Esophagus squamous epithelium (tissue), 4 donors: ENCODE measurements at regions not wholly inside any gene's neighbourhood (a gene's known extent, or its start where the extent isn't known, plus 50 kb on each side); places are given as distances from the start of the nearest gene placed in this dataset.

Experiments used
- POLR2A ChIP-seq, 4 donors: fragments of 450-650 bp; IDR thresholded peaks; one replicate each; pipeline ENCODE4 v1.6.1; 2017; ENCODE audit warnings: antibody characterized with exemption in 4 of 4, mild to moderate bottlenecking in 4 of 4, moderate library complexity in 3 of 4
- TF ChIP-seq, protein P1 (sequence below), 6 experiments: fragments of 450-650 bp in 4 of 6; fragments of 200-600 bp in 2 of 6; sonication (generic) in 2 of 6; IDR thresholded peaks; one replicate each; pipeline ENCODE4 v1.5.1; 2016 to 2019; ENCODE audit warnings: antibody characterized with exemption in 6 of 6, mild to moderate bottlenecking in 4 of 6, moderate library complexity in 4 of 6

DNA sequence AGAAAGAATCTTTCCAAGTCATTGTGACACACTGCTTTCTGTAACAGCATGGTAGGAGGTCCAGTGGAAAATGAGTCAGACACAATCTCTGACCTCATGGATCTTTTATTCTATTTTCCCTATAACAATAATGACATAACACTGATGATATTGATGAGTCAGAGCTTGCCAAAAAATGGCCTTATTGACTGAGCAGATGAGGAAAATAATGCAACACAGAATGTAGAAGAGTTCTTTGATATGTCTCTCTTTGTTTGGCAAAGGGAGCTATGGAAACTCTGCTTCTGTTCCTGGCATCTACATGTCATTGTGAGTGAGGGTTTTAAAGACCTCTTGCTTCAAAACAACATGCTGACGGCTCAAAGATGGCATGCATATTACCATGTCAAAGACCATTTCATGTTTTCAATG is 443.1 kb upstream of the ZNF608 start:
- TF ChIP-seq, protein P1, sequence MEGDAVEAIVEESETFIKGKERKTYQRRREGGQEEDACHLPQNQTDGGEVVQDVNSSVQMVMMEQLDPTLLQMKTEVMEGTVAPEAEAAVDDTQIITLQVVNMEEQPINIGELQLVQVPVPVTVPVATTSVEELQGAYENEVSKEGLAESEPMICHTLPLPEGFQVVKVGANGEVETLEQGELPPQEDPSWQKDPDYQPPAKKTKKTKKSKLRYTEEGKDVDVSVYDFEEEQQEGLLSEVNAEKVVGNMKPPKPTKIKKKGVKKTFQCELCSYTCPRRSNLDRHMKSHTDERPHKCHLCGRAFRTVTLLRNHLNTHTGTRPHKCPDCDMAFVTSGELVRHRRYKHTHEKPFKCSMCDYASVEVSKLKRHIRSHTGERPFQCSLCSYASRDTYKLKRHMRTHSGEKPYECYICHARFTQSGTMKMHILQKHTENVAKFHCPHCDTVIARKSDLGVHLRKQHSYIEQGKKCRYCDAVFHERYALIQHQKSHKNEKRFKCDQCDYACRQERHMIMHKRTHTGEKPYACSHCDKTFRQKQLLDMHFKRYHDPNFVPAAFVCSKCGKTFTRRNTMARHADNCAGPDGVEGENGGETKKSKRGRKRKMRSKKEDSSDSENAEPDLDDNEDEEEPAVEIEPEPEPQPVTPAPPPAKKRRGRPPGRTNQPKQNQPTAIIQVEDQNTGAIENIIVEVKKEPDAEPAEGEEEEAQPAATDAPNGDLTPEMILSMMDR (IDR thresholded peaks at IDR 0.05): no peak
- TF ChIP-seq POLR2A (IDR thresholded peaks at IDR 0.05): no peak
